OCI-LY7 (cell line): ENCODE measurements at regions not wholly inside any gene's neighbourhood (a gene's known extent, or its start where the extent isn't known, plus 50 kb on each side); places are given as distances from the start of the nearest gene placed in this dataset.

Experiments
- CTCF ChIP-seq: fragments of 200-600 bp; sonication (generic); conservative IDR thresholded peaks from 2 replicates; pipeline ENCODE4 v1.5.1; 2014; ENCODE audit warnings: mild to moderate bottlenecking, antibody characterized with exemption, low read length, moderate library complexity, mixed read lengths
- EZH2phosphoT487 ChIP-seq: fragments of 200-600 bp; sonication (generic); IDR thresholded peaks from 2 replicates; pipeline ENCODE4 v1.6.1; 2018; ENCODE audit warnings: low read depth, borderline replicate concordance, mild to moderate bottlenecking, mixed run types, antibody characterized with exemption, low read length, moderate library complexity, mixed read lengths

GRCh38 chrX:124504111-124504983, 158.0 kb downstream of the SH2D1A start:
- no peak for TF ChIP-seq CTCF
- TF ChIP-seq EZH2phosphoT487: no peak
